ENCODE measurements at regions not wholly inside any gene's neighbourhood (a gene's known extent, or its start where the extent isn't known, plus 50 kb on each side); places are given as distances from the start of the nearest gene placed in this dataset.
A peak's percentile ranks its signal among the peaks of the same experiment; 100 is the strongest.

DNA sequence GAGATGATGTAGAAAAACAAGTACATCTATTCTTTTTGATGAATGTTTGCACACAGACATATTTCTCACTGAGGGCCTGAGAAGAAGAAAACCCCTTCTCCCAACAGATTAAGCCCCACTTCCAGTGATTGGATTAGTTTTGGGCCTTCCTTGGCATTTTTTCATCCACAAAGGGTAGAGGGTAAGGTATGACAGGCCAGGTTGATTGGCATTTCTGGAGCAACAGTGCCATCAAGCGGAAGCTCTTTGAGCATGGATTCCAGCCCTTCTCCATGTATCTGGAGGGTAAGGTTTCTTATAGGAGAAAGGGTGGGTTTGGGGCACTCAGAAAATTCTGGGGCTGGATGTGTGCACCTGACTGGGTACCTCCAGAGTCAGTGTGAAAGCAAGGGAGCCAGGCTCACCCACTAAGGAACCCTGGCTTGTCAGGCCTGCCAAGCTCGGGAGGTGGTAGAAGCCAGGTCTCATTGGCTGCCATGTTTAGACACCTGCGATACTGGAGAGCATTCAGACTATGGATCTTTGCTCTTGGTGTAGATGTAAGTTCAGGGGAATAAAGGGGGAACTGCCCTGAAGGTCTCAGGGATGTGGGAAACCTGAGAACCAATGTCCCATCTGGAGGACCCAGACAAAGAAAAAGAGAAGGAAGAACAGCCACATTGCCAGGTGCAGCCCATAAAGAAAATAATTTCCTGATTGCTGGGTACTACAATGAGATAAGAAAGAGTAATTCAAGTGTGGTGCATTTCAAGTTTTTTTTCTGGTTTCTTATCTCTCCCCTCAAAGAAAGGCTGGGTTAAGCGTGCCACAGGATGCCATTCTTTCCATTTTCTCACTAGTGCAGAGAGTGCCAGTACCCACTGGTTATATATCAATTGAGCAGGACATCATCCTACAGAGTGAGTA is 222.3 kb upstream of the AGTR2 start:
- TF ChIP-seq EGR1 (IDR thresholded peaks at IDR 0.05) (no peak), RAD21 (IDR thresholded peaks at IDR 0.05; ENCODE audit: low read depth) (0 out of 2 replicates have a peak, but pooled peaks have one; percentile 16)

- TF ChIP-seq TEAD4 (IDR thresholded peaks at IDR 0.05): 0 out of 2 replicates have a peak, but pooled peaks have one; percentile 4
- TF ChIP-seq NFIC (IDR thresholded peaks at IDR 0.05): no peak
- no peak for TF ChIP-seq USF1 (IDR thresholded peaks at IDR 0.05)
- peak; percentile 17; the same call in 1 of the 2 replicates for TF ChIP-seq TCF12 (IDR thresholded peaks at IDR 0.05; ENCODE audit: low read depth)
- peak; percentile 72 for TF ChIP-seq RAD21 (IDR thresholded peaks at IDR 0.05; ENCODE audit: low read depth)
Observed at GRCh38 chrX:115949900-115950822, 220.4 kb upstream of the AGTR2 start.

- TF ChIP-seq TEAD4 (IDR thresholded peaks at IDR 0.05) (no peak), YY1 (IDR thresholded peaks at IDR 0.05; ENCODE audit: low read depth) (no peak), NFIC (IDR thresholded peaks at IDR 0.05) (no peak), EGR1 (IDR thresholded peaks at IDR 0.05) (no peak), CEBPB (IDR thresholded peaks at IDR 0.05) (no peak)
Observed at GRCh38 chrX:115952417-115953092, 218.0 kb upstream of the AGTR2 start.

DNA sequence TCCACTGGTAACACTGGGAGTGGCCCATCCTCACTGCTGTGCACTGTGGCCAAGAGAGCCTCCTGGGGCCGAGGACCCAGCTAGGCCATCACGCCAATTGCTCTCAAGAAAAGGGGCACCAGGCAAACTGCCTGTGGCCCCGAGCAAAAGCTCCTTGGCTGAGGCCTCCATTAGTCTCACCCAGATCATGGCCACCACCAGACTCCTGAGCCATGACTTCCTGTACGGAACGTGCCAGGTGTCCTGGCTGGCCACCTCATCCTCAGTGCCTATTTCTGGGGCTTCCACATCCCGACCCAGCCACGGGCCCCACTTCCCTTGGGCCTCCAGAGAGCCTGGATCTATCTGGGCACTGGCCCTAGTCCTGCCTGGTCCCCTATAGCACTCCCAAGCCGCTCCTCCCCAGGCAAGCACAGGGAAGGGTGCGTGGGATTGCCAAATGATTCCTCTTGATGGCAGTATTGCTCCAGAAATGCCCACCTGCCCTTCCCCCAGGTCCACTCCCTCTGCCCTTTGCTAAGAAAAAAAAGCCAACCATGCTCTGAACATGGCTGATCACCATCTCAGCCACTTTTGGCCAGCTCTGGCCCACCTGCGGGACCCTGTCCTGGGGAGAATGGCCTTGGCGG is 212.6 kb upstream of the AGTR2 start:
- TF ChIP-seq RAD21 (IDR thresholded peaks at IDR 0.05; ENCODE audit: low read depth) (peak; percentile 63), EP300 (IDR thresholded peaks at IDR 0.05; ENCODE audit: borderline replicate concordance) (no peak)

DNA sequence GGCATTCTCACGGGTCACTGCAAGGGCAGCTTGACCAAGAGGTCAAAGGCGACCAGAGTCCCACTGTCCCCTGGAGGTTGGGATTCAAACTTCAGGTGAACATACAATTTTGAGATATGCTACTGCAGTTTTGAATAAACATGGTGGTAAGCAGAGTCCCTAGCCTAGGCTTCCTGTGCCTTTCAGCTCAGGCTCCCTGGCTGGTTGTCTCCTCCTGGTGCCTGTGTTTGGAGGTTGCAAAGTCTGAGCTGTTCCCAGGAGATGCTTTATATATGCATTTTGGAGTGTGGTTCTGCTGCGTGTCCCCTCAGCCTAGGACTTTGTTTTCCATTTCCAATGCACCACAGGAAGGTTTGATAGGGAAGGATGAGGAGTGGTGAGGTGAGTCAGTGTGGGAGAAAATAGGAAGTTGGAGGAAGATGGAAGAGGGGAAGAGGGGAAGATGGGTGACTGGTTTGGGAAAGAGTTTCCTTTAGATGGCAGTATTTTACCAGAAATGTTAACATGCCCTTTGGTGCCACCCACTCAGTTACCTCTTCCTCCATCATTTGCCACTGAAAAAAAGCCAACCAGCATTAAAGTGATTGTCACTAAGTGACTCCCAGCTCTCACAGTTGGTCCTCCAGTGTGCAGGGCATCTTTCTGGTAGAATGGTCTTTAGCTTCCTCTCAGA is 211.7 kb upstream of the AGTR2 start:
- TF ChIP-seq FOXM1 (IDR thresholded peaks at IDR 0.05; ENCODE audit: borderline replicate concordance, low read depth): no peak
- no peak for TF ChIP-seq ZBTB7A (IDR thresholded peaks at IDR 0.05; ENCODE audit: low read depth)
- no peak for TF ChIP-seq TCF12 (IDR thresholded peaks at IDR 0.05; ENCODE audit: low read depth)
- no peak for TF ChIP-seq NFIC (IDR thresholded peaks at IDR 0.05)
- TF ChIP-seq, protein P1, sequence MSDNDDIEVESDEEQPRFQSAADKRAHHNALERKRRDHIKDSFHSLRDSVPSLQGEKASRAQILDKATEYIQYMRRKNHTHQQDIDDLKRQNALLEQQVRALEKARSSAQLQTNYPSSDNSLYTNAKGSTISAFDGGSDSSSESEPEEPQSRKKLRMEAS (IDR thresholded peaks at IDR 0.05): no peak
- TF ChIP-seq USF1 (IDR thresholded peaks at IDR 0.05): no peak
- no peak for TF ChIP-seq TEAD4 (IDR thresholded peaks at IDR 0.05)
- TF ChIP-seq TAF1 (IDR thresholded peaks at IDR 0.05; ENCODE audit: low read depth): no peak
- no peak for TF ChIP-seq CEBPB (IDR thresholded peaks at IDR 0.05)
- TF ChIP-seq RAD21 (IDR thresholded peaks at IDR 0.05; ENCODE audit: low read depth): no peak
- TF ChIP-seq REST (IDR thresholded peaks at IDR 0.05; ENCODE audit: low read depth): no peak
- TF ChIP-seq YY1 (IDR thresholded peaks at IDR 0.05; ENCODE audit: low read depth): no peak

- TF ChIP-seq, protein P1 (IDR thresholded peaks at IDR 0.05): no peak
- TF ChIP-seq CREB1 (IDR thresholded peaks at IDR 0.05; ENCODE audit: low read depth) (no peak), RAD21 (IDR thresholded peaks at IDR 0.05; ENCODE audit: low read depth) (no peak), TEAD4 (IDR thresholded peaks at IDR 0.05) (no peak), EP300 (IDR thresholded peaks at IDR 0.05; ENCODE audit: borderline replicate concordance) (no peak), FOXM1 (IDR thresholded peaks at IDR 0.05; ENCODE audit: borderline replicate concordance, low read depth) (no peak), YY1 (IDR thresholded peaks at IDR 0.05; ENCODE audit: low read depth) (no peak), REST (IDR thresholded peaks at IDR 0.05; ENCODE audit: low read depth) (no peak), NFIC (IDR thresholded peaks at IDR 0.05) (no peak), ZBTB7A (IDR thresholded peaks at IDR 0.05; ENCODE audit: low read depth) (no peak), USF1 (IDR thresholded peaks at IDR 0.05) (no peak), TAF1 (IDR thresholded peaks at IDR 0.05; ENCODE audit: low read depth) (no peak), EGR1 (IDR thresholded peaks at IDR 0.05) (no peak), CEBPB (IDR thresholded peaks at IDR 0.05) (no peak), TCF12 (IDR thresholded peaks at IDR 0.05; ENCODE audit: low read depth) (no peak)
Observed at GRCh38 chrX:115960440-115961084, 210.0 kb upstream of the AGTR2 start.
